ENCODE measurements at regions not wholly inside any gene's neighbourhood (a gene's known extent, or its start where the extent isn't known, plus 50 kb on each side); places are given as distances from the start of the nearest gene placed in this dataset.

DNA sequence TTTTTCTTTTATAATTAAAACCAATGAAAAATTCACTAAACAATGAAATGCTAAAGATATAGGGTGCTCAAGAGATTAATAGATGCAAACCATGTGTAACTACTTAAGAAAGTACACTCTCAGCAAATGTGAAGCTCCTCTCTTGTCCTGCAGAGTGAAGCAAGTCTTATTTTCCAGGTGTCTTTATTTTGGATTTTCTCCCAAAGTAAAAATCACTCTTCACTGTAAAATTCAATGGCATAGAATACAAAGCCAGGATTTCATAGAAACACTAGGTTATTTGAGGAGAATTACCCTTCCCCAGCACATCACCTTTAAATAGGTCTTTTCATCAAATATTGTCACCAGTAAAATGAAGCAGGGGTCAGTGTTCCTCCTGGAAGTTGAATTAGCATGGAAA lies 57.0 kb upstream of the GIMD1 start:
- no peak overlapping the region for H3K27ac ChIP-seq (ENCODE audit: low read depth)
- no peak for ATAC-seq
- DNase-seq (ENCODE audit: low spot score): no peak

More for the DNA sequence above, 57.0 kb upstream of the GIMD1 start:
- Mint-ChIP-seq H3K4me1 (peaks cover 10% of the 10 kb centered on the region), H3K4me3 (no peak overlapping the region), H3K36me3 (ENCODE audit: low read depth) (no peaks in the 10 kb centered on the region), H3K27me3 (ENCODE audit: insufficient read depth, low read depth, poor library complexity) (no peaks in the 10 kb centered on the region), H3K27ac (no peak overlapping the region), H3K9me3 (no peaks in the 10 kb centered on the region)
- Histone ChIP-seq H3K27me3 (ENCODE audit: insufficient read depth) (no peaks in the 10 kb centered on the region), H3K79me2 (replicated peaks; ENCODE audit: insufficient read depth) (no peaks in the 10 kb centered on the region), H3K4me3 (no peak overlapping the region), H3K9me2 (ENCODE audit: insufficient read depth) (no peaks in the 10 kb centered on the region), H3F3A (replicated peaks; ENCODE audit: low read depth) (no peaks in the 10 kb centered on the region), H3K4me1 (ENCODE audit: insufficient read depth) (no peaks in the 10 kb centered on the region), H2AFZ (no peak overlapping the region), H4K20me1 (replicated peaks; ENCODE audit: insufficient read depth) (no peaks in the 10 kb centered on the region), H3K4me2 (no peak overlapping the region), H3K36me3 (ENCODE audit: insufficient read depth) (no peaks in the 10 kb centered on the region)
- TF ChIP-seq NANOG (IDR thresholded peaks at IDR 0.05; ENCODE audit: borderline replicate concordance): no peak
- no peak for TF ChIP-seq STAT1 (IDR thresholded peaks at IDR 0.05; ENCODE audit: unreplicated experiment)
- no peak for TF ChIP-seq EZH2phosphoT487 (IDR thresholded peaks at IDR 0.05; ENCODE audit: unreplicated experiment)
- TF ChIP-seq, protein P1, sequence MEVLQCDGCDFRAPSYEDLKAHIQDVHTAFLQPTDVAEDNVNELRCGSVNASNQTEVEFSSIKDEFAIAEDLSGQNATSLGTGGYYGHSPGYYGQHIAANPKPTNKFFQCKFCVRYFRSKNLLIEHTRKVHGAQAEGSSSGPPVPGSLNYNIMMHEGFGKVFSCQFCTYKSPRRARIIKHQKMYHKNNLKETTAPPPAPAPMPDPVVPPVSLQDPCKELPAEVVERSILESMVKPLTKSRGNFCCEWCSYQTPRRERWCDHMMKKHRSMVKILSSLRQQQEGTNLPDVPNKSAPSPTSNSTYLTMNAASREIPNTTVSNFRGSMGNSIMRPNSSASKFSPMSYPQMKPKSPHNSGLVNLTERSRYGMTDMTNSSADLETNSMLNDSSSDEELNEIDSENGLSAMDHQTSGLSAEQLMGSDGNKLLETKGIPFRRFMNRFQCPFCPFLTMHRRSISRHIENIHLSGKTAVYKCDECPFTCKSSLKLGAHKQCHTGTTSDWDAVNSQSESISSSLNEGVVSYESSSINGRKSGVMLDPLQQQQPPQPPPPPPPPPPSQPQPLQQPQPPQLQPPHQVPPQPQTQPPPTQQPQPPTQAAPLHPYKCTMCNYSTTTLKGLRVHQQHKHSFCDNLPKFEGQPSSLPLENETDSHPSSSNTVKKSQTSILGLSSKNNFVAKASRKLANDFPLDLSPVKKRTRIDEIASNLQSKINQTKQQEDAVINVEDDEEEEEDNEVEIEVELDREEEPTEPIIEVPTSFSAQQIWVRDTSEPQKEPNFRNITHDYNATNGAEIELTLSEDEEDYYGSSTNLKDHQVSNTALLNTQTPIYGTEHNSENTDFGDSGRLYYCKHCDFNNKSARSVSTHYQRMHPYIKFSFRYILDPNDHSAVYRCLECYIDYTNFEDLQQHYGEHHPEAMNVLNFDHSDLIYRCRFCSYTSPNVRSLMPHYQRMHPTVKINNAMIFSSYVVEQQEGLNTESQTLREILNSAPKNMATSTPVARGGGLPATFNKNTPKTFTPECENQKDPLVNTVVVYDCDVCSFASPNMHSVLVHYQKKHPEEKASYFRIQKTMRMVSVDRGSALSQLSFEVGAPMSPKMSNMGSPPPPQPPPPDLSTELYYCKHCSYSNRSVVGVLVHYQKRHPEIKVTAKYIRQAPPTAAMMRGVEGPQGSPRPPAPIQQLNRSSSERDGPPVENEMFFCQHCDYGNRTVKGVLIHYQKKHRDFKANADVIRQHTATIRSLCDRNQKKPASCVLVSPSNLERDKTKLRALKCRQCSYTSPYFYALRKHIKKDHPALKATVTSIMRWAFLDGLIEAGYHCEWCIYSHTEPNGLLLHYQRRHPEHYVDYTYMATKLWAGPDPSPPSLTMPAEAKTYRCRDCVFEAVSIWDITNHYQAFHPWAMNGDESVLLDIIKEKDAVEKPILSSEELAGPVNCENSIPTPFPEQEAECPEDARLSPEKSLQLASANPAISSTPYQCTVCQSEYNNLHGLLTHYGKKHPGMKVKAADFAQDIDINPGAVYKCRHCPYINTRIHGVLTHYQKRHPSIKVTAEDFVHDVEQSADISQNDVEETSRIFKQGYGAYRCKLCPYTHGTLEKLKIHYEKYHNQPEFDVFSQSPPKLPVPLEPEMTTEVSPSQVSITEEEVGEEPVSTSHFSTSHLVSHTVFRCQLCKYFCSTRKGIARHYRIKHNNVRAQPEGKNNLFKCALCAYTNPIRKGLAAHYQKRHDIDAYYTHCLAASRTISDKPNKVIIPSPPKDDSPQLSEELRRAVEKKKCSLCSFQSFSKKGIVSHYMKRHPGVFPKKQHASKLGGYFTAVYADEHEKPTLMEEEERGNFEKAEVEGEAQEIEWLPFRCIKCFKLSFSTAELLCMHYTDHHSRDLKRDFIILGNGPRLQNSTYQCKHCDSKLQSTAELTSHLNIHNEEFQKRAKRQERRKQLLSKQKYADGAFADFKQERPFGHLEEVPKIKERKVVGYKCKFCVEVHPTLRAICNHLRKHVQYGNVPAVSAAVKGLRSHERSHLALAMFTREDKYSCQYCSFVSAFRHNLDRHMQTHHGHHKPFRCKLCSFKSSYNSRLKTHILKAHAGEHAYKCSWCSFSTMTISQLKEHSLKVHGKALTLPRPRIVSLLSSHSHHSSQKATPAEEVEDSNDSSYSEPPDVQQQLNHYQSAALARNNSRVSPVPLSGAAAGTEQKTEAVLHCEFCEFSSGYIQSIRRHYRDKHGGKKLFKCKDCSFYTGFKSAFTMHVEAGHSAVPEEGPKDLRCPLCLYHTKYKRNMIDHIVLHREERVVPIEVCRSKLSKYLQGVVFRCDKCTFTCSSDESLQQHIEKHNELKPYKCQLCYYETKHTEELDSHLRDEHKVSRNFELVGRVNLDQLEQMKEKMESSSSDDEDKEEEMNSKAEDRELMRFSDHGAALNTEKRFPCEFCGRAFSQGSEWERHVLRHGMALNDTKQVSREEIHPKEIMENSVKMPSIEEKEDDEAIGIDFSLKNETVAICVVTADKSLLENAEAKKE (CRISPR knock-in tag; IDR thresholded peaks at IDR 0.05): no peak
- no peak for TF ChIP-seq ZNF114 (CRISPR knock-in tag; IDR thresholded peaks at IDR 0.05)
- TF ChIP-seq CREB1 (CRISPR knock-in tag; IDR thresholded peaks at IDR 0.05; ENCODE audit: low read depth): no peak
- no peak for TF ChIP-seq ZNF331 (CRISPR knock-in tag; IDR thresholded peaks at IDR 0.05; ENCODE audit: low read depth)
- no peak for TF ChIP-seq JUNB (IDR thresholded peaks at IDR 0.05; ENCODE audit: unreplicated experiment)
- TF ChIP-seq EZH2 (IDR thresholded peaks at IDR 0.05; ENCODE audit: low read depth, unreplicated experiment): no peak
- TF ChIP-seq, protein P2, sequence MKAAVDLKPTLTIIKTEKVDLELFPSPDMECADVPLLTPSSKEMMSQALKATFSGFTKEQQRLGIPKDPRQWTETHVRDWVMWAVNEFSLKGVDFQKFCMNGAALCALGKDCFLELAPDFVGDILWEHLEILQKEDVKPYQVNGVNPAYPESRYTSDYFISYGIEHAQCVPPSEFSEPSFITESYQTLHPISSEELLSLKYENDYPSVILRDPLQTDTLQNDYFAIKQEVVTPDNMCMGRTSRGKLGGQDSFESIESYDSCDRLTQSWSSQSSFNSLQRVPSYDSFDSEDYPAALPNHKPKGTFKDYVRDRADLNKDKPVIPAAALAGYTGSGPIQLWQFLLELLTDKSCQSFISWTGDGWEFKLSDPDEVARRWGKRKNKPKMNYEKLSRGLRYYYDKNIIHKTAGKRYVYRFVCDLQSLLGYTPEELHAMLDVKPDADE (IDR thresholded peaks at IDR 0.05): no peak
- TF ChIP-seq, protein P3, sequence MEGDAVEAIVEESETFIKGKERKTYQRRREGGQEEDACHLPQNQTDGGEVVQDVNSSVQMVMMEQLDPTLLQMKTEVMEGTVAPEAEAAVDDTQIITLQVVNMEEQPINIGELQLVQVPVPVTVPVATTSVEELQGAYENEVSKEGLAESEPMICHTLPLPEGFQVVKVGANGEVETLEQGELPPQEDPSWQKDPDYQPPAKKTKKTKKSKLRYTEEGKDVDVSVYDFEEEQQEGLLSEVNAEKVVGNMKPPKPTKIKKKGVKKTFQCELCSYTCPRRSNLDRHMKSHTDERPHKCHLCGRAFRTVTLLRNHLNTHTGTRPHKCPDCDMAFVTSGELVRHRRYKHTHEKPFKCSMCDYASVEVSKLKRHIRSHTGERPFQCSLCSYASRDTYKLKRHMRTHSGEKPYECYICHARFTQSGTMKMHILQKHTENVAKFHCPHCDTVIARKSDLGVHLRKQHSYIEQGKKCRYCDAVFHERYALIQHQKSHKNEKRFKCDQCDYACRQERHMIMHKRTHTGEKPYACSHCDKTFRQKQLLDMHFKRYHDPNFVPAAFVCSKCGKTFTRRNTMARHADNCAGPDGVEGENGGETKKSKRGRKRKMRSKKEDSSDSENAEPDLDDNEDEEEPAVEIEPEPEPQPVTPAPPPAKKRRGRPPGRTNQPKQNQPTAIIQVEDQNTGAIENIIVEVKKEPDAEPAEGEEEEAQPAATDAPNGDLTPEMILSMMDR (conservative IDR thresholded peaks at IDR 0.05; ENCODE audit: low read depth in 2 of 2): no peak
- TF ChIP-seq, protein P4, sequence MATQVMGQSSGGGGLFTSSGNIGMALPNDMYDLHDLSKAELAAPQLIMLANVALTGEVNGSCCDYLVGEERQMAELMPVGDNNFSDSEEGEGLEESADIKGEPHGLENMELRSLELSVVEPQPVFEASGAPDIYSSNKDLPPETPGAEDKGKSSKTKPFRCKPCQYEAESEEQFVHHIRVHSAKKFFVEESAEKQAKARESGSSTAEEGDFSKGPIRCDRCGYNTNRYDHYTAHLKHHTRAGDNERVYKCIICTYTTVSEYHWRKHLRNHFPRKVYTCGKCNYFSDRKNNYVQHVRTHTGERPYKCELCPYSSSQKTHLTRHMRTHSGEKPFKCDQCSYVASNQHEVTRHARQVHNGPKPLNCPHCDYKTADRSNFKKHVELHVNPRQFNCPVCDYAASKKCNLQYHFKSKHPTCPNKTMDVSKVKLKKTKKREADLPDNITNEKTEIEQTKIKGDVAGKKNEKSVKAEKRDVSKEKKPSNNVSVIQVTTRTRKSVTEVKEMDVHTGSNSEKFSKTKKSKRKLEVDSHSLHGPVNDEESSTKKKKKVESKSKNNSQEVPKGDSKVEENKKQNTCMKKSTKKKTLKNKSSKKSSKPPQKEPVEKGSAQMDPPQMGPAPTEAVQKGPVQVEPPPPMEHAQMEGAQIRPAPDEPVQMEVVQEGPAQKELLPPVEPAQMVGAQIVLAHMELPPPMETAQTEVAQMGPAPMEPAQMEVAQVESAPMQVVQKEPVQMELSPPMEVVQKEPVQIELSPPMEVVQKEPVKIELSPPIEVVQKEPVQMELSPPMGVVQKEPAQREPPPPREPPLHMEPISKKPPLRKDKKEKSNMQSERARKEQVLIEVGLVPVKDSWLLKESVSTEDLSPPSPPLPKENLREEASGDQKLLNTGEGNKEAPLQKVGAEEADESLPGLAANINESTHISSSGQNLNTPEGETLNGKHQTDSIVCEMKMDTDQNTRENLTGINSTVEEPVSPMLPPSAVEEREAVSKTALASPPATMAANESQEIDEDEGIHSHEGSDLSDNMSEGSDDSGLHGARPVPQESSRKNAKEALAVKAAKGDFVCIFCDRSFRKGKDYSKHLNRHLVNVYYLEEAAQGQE (IDR thresholded peaks at IDR 0.05; ENCODE audit: unreplicated experiment): no peak
- no peak for TF ChIP-seq POLR2AphosphoS5 (IDR thresholded peaks at IDR 0.05; ENCODE audit: low read depth)

All from GM23338 (cell line).